GM19372 (cell line): ENCODE measurements at regions not wholly inside any gene's neighbourhood (a gene's known extent, or its start where the extent isn't known, plus 50 kb on each side); places are given as distances from the start of the nearest gene placed in this dataset.
"Not testable (repeated sequence)": the region's sequence is repeated elsewhere in the genome, so short reads cannot be mapped to it uniquely, and the experiment has no call there.

ENCODE experiments used
- ATAC-seq: cut with Tn5 transposase; IDR thresholded peaks from one replicate; pipeline ENCODE4 v1.9.1; 2021; ENCODE audit warnings: mild to moderate bottlenecking, low read depth, moderate library complexity; ENCODE audit not compliant: unreplicated experiment

DNA sequence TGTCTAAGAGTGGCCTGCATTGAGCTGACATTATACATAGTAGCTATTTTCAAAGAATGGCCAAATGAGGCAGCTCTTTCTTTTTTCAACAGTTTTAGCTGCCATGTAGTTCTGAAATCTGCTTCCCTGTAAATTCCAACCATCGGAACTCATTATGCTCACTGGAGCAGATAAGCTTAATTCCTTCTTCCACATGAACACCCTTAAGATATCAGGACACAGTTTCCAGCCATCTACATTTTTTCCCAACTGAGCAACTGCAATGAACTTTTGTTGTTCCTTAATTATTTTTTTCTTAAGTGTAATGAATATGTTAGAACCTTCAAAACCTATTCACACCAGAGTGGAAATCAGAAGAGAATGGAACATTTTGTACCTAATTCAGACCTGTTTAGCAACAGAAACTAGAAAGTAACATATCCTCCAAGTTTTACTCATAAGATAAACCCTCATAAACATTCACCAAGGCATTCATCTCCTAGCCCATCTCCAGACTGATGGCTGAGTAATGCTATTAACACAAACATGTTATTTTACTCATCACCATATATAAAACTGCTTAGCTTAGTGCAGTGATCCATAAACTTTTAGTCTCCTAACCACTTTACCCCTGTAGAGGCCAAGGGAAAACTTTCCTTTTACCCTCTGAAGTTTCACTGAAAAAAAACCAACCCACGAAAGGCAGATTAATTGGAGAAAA is 296.1 kb upstream of the SYT1 start:
- ATAC-seq: no peak

DNA sequence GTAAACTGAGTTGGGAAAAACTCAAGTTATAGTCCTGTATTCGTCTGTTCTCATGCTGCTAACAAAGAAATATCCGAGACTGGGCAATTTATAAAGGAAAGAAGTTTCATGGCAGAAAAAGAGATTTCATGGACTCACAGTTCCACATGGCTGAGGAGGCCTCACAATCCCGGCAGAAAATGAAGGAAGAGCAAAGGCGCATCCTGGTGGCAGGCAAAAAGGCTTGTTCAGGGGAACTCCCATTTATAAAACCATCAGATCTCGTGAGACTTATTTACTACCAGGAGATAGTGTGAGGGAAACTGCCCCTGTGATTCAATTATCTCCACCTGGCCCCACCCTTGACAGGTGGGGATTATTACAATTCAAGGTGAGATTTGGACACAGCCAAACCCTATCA is 292.6 kb upstream of the SYT1 start:
- ATAC-seq: no peak

DNA sequence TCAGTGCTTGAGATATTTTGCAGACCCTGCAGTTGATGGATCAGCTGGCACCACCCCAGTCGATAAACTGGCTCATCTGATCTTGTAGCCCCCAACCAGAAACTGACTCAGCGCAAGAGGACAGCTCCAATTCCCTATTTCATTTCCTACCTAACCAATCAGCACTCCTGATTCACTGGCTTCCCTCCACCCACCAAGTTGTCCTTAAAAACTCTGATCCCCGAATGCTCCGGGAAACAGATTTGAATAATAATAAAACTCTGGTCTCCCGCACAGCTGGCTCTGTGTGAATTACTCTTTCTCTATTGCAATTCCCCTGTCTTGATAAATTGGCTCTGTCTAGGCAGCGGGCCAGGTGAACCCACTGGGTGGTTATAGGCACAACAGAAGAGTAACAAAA is 289.4 kb upstream of the SYT1 start:
- ATAC-seq: not testable (repeated sequence)

DNA sequence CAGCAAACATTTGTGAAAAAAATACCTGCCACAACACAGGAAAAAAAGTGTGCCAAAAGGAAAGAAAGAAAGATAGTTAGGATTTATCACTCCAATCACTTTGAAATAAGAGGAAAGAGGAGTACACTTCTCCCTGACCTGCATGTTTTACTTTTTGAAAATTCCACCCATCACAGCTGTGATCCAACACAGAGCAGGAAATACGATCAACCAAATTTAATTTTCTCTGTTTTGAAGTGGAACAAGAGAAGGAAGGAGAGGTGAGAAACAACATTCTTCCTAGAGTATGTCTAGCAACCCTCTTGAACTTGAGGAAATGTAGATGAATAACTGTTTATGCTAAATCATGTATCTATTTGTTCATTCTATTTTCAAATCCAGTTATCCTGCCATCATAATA is 284.7 kb upstream of the SYT1 start:
- no peak for ATAC-seq

DNA sequence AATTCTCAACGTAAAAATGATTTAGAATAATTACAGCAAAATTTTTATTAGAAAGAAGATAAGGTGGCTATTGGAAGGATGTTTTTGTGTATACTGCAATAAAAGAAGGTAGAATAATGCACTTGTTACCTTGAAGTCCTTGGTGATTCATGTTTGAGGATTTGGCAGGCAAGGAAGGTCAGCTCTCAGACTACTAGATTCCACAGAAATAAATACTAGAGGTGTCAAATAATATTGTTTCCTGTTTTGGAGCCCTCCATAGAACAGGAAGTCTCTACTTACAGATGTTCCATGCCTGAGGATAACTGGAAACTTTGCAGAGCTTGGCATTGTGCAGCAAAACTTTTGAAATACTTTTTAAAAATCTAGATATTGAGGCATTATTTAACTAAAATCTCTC is 284.3 kb upstream of the SYT1 start:
- no peak for ATAC-seq

DNA sequence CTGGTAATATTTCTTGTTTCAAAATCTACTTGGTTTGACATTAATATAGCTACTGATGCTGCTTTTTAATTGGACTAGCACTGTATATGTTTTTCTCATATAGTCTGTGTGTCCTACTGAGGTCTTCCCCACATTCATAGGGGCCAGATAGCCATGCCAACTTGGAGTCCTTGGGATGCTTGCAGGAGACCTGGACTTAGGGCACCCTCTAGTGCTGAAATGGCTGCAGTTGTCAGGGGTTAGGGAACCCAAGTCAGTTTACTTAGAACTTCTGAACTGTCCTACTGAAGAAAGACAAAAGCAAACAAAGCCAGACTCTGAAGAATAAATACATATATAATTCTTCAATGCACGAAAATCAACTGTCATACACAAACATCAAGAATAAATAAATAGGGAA is 279.9 kb upstream of the SYT1 start:
- no peak for ATAC-seq

DNA sequence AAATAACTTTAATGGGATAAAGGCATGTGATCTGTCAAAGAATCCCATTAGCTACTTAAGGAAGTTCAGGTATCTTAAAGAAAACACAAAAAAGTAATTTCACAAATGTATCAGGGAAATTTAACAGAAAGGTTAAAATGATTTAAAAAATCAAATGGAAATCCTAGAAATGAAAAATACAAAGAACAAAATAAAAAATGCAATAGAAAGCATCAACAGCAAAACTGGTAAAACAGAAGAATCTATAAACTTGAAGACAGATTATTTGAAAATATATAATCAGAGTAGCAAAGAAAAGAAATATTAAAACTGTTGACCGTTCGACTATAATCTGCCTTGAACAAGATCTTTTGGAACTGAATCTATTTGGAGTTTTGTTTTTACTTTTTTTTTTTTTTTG is 279.4 kb upstream of the SYT1 start:
- ATAC-seq: no peak

DNA sequence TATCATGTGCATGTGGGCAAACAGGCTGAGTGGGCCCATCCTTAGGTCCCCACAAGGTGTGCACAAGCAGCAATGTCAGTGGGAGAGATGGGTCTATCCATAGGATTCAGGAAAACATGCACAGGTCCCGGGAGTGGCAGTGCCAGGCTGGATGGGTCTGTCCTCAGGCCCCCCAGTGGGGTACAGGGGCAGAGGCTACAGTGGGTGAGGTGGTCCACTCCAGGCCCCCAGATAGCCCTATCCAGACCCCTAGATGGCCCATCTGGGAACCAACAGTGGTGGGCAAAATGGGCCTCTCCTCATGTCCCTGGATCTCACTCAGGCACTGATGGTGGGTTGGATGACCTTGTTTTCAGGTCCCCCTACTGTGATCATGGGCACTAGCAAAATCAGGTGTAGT is 277.8 kb upstream of the SYT1 start:
- ATAC-seq: no peak

DNA sequence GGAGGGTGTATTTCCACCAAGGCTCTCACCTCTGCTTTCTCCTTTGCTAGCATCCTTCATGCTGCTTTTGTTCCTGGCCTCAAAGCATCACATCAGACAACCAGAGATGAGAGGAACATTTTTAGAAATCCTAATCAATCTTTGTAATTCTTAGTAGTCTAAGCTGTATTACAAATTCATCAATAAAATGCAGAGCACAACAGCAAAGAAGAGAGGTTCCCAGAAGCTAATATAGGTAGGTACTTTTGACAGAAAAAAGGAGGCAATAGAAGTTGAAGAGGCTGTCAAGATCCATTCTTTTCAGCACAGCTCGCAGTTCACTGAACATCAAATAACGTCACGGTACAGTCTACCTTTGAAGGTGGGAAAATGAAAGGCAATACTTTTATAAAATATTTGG is 265.2 kb upstream of the SYT1 start:
- no peak for ATAC-seq

DNA sequence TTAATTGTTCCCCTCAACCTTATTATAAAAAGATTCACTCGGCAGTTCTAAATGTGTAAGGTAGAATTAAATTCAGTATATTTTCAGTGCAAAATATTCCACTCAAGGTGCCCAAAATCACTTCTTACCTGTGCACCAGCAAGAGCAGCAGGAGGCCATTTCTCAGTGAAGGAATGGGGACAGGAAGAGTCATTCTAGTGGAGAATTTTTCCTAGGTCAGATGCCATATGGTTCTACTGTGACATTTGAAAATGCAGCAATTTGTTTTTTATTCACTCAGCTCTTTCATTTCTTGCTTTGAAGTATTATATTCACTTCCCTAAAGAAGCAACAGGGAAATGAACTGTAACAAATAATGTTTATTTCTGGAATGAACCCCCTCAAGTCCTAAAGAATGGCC is 264.0 kb upstream of the SYT1 start:
- no peak for ATAC-seq

DNA sequence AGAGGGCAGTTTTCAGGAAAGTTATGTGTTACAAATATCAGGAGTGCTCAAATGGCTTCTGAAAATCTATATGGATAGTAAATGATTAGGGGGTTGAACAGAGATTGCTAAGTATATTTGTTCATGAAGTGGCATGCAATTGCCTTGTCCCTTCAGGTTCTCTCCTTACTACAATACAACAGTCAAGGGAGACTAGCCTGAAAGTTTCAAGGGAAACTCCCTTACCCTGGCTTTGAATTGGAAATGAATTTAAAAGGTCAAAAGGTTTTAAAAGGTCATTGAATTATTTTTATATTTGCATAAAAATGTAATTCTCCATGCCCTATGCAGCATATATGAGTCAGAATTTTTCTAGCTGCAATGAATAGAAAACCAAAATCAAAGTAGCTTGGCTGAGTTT is 253.1 kb upstream of the SYT1 start:
- no peak for ATAC-seq

DNA sequence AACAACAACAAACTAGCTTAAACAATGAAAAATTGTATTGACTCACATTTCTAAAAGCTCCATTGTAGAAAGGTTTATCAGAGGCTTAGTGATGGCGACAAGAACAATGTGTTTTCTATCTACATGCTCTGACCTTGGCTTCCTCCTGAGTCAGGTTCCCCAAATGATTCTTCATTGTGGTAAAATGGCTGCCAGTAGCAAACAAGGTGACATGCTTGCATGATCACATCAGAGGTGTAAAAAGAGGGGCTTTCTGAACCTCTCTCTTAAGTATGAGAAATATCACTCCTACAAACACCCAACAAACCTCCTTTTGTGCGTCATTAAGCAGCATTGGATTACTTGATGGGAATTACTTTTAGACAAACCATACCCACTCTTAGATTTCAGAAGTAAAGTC is 252.4 kb upstream of the SYT1 start:
- ATAC-seq: no peak

DNA sequence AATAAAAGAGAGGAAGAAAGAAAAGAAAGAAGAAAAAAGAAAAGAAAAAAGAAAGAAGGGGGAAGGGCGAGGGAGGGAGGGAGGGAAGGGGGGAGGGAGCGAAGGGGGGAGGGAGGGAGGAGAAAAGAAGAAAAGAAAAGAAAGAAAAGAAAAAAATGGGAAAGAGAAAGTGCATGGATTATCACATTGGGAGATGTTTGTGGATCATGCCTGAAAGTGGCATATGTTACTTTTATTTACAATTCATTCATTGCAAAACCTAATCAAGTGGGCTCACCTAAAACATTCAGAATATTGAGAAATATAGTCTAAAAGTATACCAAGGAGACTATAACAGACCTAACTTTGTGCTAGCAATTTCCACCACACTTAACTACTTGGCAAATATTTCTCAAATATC is 246.9 kb upstream of the SYT1 start:
- no peak for ATAC-seq

DNA sequence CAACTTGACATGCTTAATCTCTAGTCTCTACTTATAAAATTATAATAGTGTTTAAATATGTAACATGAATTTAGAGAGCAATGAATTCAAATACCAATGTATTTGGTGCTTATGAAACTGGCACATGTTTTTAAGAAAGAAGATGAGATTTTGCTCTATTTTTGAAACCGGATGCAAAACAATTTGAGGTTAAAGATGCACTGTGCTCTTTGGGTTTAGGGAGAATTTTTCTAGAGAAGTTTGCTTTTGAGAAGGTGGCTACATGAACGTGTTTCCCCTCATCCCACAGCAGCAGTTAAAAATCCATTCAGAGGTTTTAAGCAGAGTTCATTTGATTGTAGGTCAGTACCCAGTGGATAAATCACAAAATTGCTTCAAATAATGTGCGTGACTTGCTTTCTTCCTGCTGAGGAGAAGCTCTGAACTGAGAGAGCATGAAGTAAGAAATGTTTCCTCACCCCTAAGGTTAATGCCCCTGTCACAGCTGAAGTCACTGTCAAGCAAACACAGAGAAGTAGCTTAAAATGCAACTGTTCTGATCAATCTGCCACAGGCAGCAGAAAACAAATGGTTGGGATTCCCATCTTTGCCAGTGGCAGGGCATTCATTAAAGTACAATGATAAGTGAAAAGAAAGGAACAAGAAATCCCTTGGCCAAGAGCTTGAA is 241.9 kb upstream of the SYT1 start:
- no peak for ATAC-seq

DNA sequence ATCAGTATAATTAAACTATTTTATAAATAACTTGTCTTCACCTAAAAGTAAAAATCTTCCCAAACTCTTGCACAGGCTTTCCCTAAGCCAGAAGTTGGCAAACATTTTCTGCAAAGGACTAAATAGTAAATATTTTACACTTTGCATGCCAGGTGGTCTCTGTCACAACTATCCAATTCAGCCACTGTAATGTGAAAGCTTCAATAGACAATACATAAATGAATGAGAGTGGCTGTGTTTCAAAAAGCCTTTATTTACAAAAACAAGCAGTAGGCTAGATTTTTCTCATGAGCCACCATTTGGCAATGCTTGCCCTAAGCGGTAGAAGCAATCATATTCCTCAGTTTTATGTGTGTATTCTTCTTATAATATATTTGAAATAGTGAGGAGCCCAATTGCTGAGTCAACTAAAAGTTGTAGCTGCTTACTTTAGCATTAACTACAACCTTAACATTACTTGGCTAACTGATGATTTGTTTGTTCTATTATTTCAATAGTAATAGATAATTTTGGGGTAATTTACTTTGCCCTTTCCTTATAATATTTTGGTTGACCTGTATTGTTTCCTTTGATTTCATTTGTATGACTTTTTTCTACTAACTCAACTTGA is 236.0 kb upstream of the SYT1 start:
- ATAC-seq: no peak

DNA sequence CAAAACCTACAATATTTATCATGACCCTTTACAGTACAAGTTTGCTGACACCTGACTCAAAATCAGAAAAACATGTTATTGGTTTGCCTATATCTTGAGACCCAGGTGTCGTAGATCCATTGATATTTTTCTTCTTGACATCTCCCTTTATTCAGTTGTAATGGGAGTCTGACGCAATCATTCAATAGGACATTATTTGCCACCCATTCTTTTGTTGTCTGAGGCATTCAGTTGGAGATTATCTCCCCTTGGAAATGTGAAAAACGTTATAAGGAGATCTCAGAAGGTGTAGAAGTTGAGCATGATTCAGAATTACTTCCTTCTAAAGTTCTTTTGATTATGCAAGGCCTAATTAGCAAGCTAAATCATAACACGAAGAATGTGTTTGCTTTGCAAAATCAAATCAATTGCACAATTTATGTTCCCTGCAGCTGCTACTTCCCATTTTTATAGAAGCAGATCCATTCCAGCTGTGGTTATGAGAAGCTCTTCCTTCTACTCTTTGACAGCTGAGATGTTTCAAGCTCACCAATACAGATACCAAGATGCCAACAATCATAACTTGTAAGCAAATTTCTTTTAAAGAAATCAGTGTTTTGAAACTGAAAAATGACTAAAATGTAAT is 228.2 kb upstream of the SYT1 start:
- no peak for ATAC-seq

DNA sequence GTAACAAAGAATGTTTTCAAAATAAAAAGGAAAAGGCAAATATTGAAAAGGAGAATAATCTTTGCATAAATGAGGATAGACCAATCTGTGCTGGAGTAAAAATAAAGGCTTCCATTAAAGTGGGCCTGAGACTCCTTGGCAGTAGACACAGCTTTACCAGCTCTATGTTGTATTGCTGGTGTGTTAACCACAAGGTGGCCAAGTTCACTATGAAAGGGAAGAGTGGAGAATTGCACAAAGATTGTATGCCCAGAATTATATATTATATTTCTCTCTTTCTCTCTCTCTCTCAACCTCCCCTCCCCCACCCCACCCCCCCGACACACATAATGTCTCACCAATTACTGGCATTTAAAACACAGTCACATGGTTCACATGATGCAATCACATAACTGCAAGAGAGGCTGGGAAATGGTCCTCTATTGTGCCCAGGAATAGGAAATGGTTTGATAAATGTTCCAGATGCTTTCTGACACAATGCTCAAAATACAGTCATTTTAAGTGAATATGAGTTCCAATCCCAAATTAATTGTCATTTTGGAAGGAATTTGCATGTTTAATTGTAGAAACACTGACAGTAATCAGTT is 222.6 kb upstream of the SYT1 start:
- no peak for ATAC-seq

DNA sequence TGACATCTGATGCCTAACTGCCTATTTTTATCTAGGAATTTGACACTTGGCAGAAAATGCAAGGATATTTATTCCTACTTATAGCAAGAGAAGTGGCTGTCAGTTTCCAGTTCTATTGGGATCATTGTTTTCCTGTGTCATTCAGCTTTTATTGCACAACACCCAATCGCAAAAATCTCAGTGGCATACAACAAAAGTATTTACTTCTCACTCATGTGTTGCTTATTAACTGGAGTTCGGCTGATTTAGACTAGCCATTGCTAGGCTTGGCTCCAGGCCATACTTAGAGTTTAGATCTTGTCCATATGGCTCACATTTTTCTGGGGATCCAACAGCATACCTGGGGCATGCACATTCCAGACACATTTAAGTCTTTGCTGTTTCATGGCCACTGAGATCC is 218.6 kb upstream of the SYT1 start:
- no peak for ATAC-seq

DNA sequence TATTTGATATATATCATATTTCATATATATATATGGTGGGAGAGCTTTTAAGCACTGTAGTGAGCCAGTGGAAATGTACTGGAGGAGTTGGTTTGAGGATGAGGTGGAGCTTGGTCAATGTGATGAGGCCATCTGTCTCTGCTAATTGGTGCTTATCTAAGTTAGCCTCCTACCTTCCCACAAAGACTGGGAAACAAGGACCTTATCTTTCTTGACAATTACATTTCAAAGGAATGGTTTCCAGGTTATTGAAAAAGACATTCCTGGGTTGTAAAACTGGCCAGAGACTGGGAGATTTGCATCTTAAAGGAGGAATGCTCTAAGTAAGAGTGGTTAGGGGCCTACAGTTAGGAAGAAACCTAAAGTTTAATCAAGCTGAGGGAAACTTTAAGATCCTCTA is 212.8 kb upstream of the SYT1 start:
- no peak for ATAC-seq

DNA sequence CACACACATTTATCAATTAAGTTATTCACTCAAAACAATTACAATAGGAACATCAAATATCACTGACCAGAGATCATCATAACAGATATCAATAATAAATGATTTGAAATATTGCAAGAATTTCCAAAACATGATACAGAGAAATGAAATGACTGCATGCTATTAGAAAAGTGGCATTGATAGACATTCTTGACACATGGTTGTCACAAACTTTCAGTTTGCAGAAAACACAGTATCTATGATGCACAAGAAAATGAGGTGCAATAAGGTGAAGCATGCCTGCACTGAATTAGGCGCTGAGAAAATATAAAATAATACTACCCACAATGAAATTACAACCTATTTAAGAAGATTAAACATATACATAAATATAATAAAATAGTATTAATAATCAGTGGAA is 198.0 kb upstream of the SYT1 start:
- no peak for ATAC-seq

DNA sequence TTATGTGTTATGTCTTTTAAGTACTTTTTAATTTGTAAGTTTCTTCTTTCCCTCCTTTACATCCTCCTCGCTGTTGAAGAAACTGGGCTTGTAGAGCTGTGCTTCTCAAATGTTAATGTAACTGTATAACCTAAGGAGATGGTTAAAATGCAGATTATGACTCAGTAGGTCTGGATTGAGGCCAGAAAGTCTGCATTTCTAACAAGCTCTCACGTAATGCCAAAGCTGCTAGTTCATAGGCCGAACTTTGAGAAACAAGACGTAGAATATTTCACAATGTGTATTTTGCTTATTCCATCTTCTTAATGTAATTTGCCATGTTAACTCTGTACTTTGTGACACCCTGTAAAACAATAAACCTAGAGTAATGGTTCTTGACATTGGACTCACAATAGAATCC is 193.3 kb upstream of the SYT1 start:
- ATAC-seq: no peak
